ENCODE measurements at regions not wholly inside any gene's neighbourhood (a gene's known extent, or its start where the extent isn't known, plus 50 kb on each side); places are given as distances from the start of the nearest gene placed in this dataset.

DNA sequence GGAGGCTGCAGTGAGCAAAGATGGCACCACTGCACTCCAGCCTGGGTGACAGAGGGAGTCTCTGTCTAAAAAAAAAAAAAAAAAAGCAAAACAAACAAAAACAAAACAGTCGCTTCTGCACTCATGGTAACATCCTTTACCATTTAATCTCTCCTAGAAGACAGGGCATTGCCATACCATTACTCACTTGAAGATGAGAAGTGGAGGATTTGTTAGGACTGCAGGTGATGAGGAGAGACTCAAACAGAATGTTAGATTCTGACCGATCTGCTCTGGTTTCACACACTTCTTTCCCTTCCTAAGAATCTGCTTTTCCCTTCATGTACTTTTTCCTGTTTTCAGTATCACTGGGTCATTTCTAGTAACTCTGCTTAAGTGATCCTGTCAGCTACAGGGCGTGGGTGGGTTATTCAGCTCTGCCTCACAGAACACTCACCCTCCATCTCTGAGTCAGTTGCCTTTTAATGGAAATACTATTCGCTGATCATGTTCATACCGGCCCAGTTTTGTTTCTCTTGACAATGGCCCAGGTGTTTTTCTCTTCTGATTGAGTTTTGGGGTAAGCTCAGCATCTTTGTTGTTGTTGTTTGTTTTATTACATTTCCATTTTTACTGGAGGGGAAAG, 148.0 kb upstream of the ERG start:
- TF ChIP-seq POLR2A (IDR thresholded peaks at IDR 0.05; ENCODE audit: low read length) (no peak), GATA1 (IDR thresholded peaks at IDR 0.05; ENCODE audit: low read depth, low read length) (no peak)
